Adipocyte (in vitro differentiated cells): ENCODE measurements at regions not wholly inside any gene's neighbourhood (a gene's known extent, or its start where the extent isn't known, plus 50 kb on each side); places are given as distances from the start of the nearest gene placed in this dataset.

Source experiments
- DNase-seq: peaks from one replicate; pipeline ENCODE4 v3.0.0-alpha.2; 2015; ENCODE audit warnings: low read depth
- H3K27me3 ChIP-seq: replicated peaks from 2 replicates; pipeline ENCODE4 v1.7.0; 2013; ENCODE audit warnings: mild to moderate bottlenecking, low read length, moderate library complexity; ENCODE audit not compliant: control insufficient read depth, insufficient read depth
- H3K36me3 ChIP-seq: 2 replicates; pipeline ENCODE4 v1.7.0; 2013; ENCODE audit warnings: low read length, mild to moderate bottlenecking, moderate library complexity; ENCODE audit not compliant: control insufficient read depth, insufficient read depth, severe bottlenecking
- H3K4me1 ChIP-seq: 2 replicates; pipeline ENCODE4 v1.7.0; 2013; ENCODE audit warnings: mild to moderate bottlenecking, low read length, moderate library complexity; ENCODE audit not compliant: control insufficient read depth, insufficient read depth
- H3K4me3 ChIP-seq: 2 replicates; pipeline ENCODE4 v1.7.0; 2013; ENCODE audit warnings: mild to moderate bottlenecking, low read length, moderate library complexity
- H3K9ac ChIP-seq: 2 replicates; pipeline ENCODE4 v1.7.0; 2013; ENCODE audit warnings: mild to moderate bottlenecking, low read length, moderate library complexity
- H3K9me3 ChIP-seq: 2 replicates; pipeline ENCODE4 v1.7.0; 2013; ENCODE audit warnings: mild to moderate bottlenecking, low read length, moderate library complexity; ENCODE audit not compliant: control insufficient read depth

DNA sequence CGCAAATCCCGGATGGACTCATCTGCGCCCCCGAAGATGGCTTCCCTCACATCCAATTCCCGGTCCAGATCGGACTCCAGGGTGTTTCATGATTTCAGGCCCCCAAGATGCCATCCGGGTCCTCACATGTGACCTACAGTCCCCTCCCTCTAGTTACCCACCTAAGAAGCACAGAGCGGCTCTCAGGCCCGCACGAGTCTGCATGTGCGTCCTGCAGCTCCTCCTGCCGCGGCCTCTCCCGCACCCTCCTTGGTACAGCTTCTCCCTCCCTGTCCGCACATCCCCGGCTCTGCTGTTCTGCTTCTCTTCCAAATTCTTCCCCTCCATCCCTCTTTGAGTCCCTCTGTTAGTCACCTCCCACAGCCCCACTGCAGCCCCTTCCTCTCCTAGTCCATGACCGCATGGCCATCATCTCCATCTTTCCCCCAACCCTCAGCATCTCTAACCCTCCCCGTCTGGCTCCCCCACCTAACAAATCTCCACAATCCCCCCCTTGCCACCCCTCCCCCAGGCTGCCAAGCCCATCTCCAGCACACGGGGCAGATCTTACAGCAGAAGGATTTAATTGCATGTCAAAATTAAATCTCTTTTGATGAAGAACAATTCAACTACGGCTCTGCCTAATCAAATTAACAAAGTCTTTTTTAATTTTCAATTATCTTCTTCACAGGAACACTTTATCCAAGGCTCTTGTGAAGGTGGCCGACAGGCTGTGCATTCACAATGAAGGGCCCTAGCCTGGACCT lies 231.0 kb downstream of the RBFOX3 start:
- H3K4me1 ChIP-seq = no peaks in the 10 kb centered on the region
- H3K27me3 ChIP-seq = peaks cover 63% of the 10 kb centered on the region
- DNase-seq = no peak
- H3K36me3 ChIP-seq = no peaks in the 10 kb centered on the region
- H3K4me3 ChIP-seq = no peak overlapping the region
- H3K9ac ChIP-seq = no peak overlapping the region
- no peaks in the 10 kb centered on the region for H3K9me3 ChIP-seq

DNA sequence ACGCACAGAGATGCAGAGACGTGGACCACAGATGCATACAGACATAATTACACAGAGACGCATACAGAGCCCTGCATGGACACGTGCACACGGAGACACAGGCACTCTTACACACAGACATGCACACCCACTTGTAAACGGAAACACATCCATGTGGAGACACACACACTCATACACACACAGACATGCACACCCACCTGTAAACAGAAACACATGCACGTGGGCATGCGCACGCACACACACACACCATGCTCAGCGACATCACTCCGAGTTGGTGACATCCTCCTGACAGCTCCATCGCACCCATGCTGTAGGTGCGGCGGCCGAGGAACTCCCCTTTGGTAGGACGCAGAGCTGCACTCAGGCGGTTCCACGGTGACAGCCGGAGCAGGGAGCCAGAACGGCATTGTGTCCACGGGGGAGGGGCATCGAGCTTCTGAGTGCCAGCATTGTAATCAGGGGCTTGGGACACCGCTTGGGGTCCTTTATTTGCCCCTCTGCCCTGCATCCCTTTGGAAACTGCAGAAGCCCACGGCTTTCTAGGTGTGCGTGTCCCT lies 233.5 kb downstream of the RBFOX3 start:
- Histone ChIP-seq H3K27me3 (peaks cover 56% of the 10 kb centered on the region), H3K4me3 (no peak overlapping the region), H3K9me3 (no peaks in the 10 kb centered on the region), H3K36me3 (no peaks in the 10 kb centered on the region), H3K4me1 (no peaks in the 10 kb centered on the region), H3K9ac (no peak overlapping the region)
- no peak for DNase-seq

DNA sequence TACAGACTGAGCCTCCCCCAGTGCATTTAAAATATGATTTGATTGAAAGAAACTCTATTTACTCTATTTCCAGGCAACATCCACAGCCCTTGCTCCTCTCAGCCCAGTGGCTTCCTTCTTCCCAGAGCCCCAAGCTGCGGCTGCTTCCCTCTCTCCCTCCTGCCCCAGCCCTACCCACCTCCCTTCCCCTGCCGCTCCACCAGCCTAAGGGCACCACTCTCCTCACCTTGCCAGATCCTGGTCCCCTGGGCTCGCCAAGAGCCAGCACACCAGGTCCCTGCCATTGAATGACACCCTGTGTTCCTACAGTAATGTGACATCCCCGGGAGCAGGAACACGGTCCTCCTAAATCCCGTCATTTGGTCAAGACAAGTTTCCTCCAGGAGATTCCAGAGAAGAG lies 236.0 kb downstream of the RBFOX3 start:
- no peaks in the 10 kb centered on the region for H3K4me1 ChIP-seq
- H3K4me3 ChIP-seq = no peak overlapping the region
- H3K9me3 ChIP-seq = no peaks in the 10 kb centered on the region
- DNase-seq = no peak
- H3K9ac ChIP-seq = no peak overlapping the region
- H3K36me3 ChIP-seq = no peaks in the 10 kb centered on the region
- peaks cover 53% of the 10 kb centered on the region for H3K27me3 ChIP-seq

- H3K27me3 ChIP-seq = peaks cover 48% of the 10 kb centered on the region
These were observed 236.7 kb downstream of the RBFOX3 start for GRCh38 chr17:79374087-79374689.

GRCh38 chr17:79372470-79373238 lies 238.2 kb downstream of the RBFOX3 start:
- peaks cover 44% of the 10 kb centered on the region for H3K27me3 ChIP-seq
- H3K9ac ChIP-seq = no peak overlapping the region
- no peak overlapping the region for H3K4me3 ChIP-seq
- no peaks in the 10 kb centered on the region for H3K36me3 ChIP-seq
- no peak for DNase-seq
- no peaks in the 10 kb centered on the region for H3K4me1 ChIP-seq
- no peaks in the 10 kb centered on the region for H3K9me3 ChIP-seq

More at GRCh38 chr17:79374087-79374689, 236.7 kb downstream of the RBFOX3 start:
- Histone ChIP-seq H3K9me3 (no peaks in the 10 kb centered on the region), H3K4me3 (no peak overlapping the region), H3K4me1 (no peaks in the 10 kb centered on the region), H3K36me3 (no peaks in the 10 kb centered on the region), H3K9ac (no peak overlapping the region)
- no peak for DNase-seq

- no peak for DNase-seq
- Histone ChIP-seq H3K27me3 (peaks cover 42% of the 10 kb centered on the region), H3K36me3 (no peaks in the 10 kb centered on the region), H3K4me3 (no peak overlapping the region), H3K9ac (no peak overlapping the region), H3K4me1 (no peaks in the 10 kb centered on the region), H3K9me3 (no peaks in the 10 kb centered on the region)
These were observed 238.9 kb downstream of the RBFOX3 start for GRCh38 chr17:79371984-79372383.

- Histone ChIP-seq H3K9me3 (no peaks in the 10 kb centered on the region), H3K4me3 (no peak overlapping the region), H3K36me3 (no peaks in the 10 kb centered on the region), H3K27me3 (peaks cover 43% of the 10 kb centered on the region), H3K9ac (no peak overlapping the region), H3K4me1 (no peaks in the 10 kb centered on the region)
- DNase-seq = no peak
These were observed 240.3 kb downstream of the RBFOX3 start for GRCh38 chr17:79370594-79370993.

GRCh38 chr17:79370126-79370525 lies 240.7 kb downstream of the RBFOX3 start:
- peaks cover 42% of the 10 kb centered on the region for H3K27me3 ChIP-seq
- no peaks in the 10 kb centered on the region for H3K4me1 ChIP-seq
- no peak for DNase-seq
- no peak overlapping the region for H3K4me3 ChIP-seq
- H3K36me3 ChIP-seq = no peaks in the 10 kb centered on the region
- H3K9ac ChIP-seq = no peak overlapping the region
- no peaks in the 10 kb centered on the region for H3K9me3 ChIP-seq

- Histone ChIP-seq H3K36me3 (no peaks in the 10 kb centered on the region), H3K27me3 (peaks cover 38% of the 10 kb centered on the region), H3K4me1 (no peaks in the 10 kb centered on the region), H3K9me3 (no peaks in the 10 kb centered on the region), H3K9ac (no peak overlapping the region), H3K4me3 (no peak overlapping the region)
- DNase-seq = no peak
These were observed 241.3 kb downstream of the RBFOX3 start for GRCh38 chr17:79369532-79369931.

DNA sequence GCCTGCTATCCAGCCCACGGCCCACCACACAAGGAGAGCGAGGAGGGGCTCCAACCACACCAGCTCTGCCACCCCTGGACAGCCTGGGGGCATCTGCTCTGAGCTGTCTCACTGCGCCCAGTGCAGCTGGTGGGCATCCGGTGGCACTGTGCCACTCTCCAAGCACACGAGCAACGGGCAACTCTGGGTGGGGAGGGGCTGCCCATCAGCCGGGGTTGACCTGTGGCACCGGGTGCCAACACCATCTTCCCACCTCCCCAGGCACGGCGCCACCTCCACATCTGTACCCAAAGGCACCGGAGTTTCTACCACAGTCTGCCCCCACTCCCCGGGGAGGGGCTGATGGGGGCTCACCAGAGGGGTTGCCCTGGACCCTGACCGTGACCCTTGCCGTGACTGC lies 241.8 kb downstream of the RBFOX3 start:
- Histone ChIP-seq H3K9ac (no peak overlapping the region), H3K4me3 (no peak overlapping the region), H3K9me3 (no peaks in the 10 kb centered on the region), H3K36me3 (no peaks in the 10 kb centered on the region), H3K27me3 (peaks cover 33% of the 10 kb centered on the region), H3K4me1 (no peaks in the 10 kb centered on the region)
- no peak for DNase-seq

GRCh38 chr17:79368521-79368920 lies 242.3 kb downstream of the RBFOX3 start:
- H3K4me3 ChIP-seq = no peak overlapping the region
- no peak overlapping the region for H3K9ac ChIP-seq
- peaks cover 31% of the 10 kb centered on the region for H3K27me3 ChIP-seq
- H3K36me3 ChIP-seq = no peaks in the 10 kb centered on the region
- no peak for DNase-seq
- H3K9me3 ChIP-seq = no peaks in the 10 kb centered on the region
- H3K4me1 ChIP-seq = no peaks in the 10 kb centered on the region
